SK-N-SH (cell line): ENCODE measurements at regions not wholly inside any gene's neighbourhood (a gene's known extent, or its start where the extent isn't known, plus 50 kb on each side); places are given as distances from the start of the nearest gene placed in this dataset.

Source experiments
- CTCF ChIA-PET: fragments of 300-600, 350-600 bp; formaldehyde crosslinking; extraction: SDS; loops from one replicate; lab custom pipeline; 2021; lab: Yijun Ruan, JAX
- POLR2A ChIA-PET: fragments of 350-600 bp; sonication (Branson Sonifier 250); formaldehyde crosslinking; extraction: SDS; loops from one replicate; lab custom pipeline; 2020; ENCODE audit warnings: antibody characterized with exemption, inconsistent platforms; lab: Yijun Ruan, JAX
- DNase-seq: peaks from one replicate; pipeline ENCODE4 v3.0.0; 2012
- H2AFZ ChIP-seq: fragments of 200-600 bp; sonication (generic); 2 replicates; pipeline ENCODE4 v1.8.1; 2016; ENCODE audit warnings: antibody characterized with exemption, mild to moderate bottlenecking, low read depth
- H3F3A ChIP-seq: fragments of 200-600 bp; sonication (generic); replicated peaks from 2 replicates; pipeline ENCODE3; 2016; ENCODE audit warnings: antibody characterized with exemption, mild to moderate bottlenecking; ENCODE audit not compliant: insufficient read depth
- H3K27ac ChIP-seq, 2 experiments: fragments of 200-500 bp in 1 of 2; fragments of 200-600 bp in 1 of 2; sonication (Bioruptor generic) in 1 of 2; sonication (generic), shearing (Covaris generic) in 1 of 2; 2 replicates each; pipeline versions ENCODE4 v1.5.1 to v1.6.1; 2014 to 2016; ENCODE audit warnings: low read depth in 2 of 2, inconsistent platforms in 1 of 2, low read length in 1 of 2, mild to moderate bottlenecking in 1 of 2, mixed read lengths in 1 of 2
- H3K27me3 ChIP-seq: fragments of 200-600 bp; sonication (generic), shearing (Covaris generic); 2 replicates; pipeline ENCODE4 v1.6.1; 2016; ENCODE audit warnings: mixed run types; ENCODE audit not compliant: insufficient read depth
- H3K36me3 ChIP-seq, 2 experiments: fragments of 200-500 bp in 1 of 2; fragments of 200-600 bp in 1 of 2; sonication (Bioruptor generic) in 1 of 2; sonication (generic) in 1 of 2; replicated peaks in 1 of 2; 2 replicates each; pipeline versions ENCODE3 to v1.5.1; 2014 to 2016; ENCODE audit warnings: low read length in 1 of 2, mild to moderate bottlenecking in 1 of 2; ENCODE audit not compliant: insufficient read depth in 2 of 2, control insufficient read depth in 1 of 2
- H3K4me1 ChIP-seq, 2 experiments: fragments of 200-500 bp in 1 of 2; fragments of 200-600 bp in 1 of 2; sonication (Bioruptor generic) in 1 of 2; sonication (generic), shearing (Covaris generic) in 1 of 2; 2 replicates each; pipeline versions ENCODE4 v1.5.1 to v1.6.1; 2014 to 2016; ENCODE audit warnings: low read depth in 1 of 2, low read length in 1 of 2, mixed run types in 1 of 2; ENCODE audit not compliant: insufficient read depth in 2 of 2, control insufficient read depth in 1 of 2
- H3K4me2 ChIP-seq: fragments of 200-600 bp; sonication (generic), shearing (Covaris generic); 2 replicates; pipeline ENCODE4 v1.6.1; 2017; ENCODE audit warnings: mixed run types
- H3K4me3 ChIP-seq, 2 experiments: fragments of 200-500 bp in 1 of 2; fragments of 200-600 bp in 1 of 2; sonication (Bioruptor generic) in 1 of 2; sonication (generic), shearing (Covaris generic) in 1 of 2; 2 replicates each; pipeline versions ENCODE4 v1.5.1 to v1.8.1; 2014 to 2016; ENCODE audit warnings: low read depth in 2 of 2, inconsistent platforms in 1 of 2, low read length in 1 of 2, mild to moderate bottlenecking in 1 of 2, mixed read lengths in 1 of 2, moderate library complexity in 1 of 2
- H3K79me2 ChIP-seq: fragments of 200-600 bp; sonication (generic); 2 replicates; pipeline ENCODE4 v1.8.1; 2017; ENCODE audit warnings: mild to moderate bottlenecking; ENCODE audit not compliant: insufficient read depth
- H3K9ac ChIP-seq: fragments of 200-600 bp; sonication (generic); 2 replicates; pipeline ENCODE4 v1.6.1; 2017; ENCODE audit warnings: mixed run types
- H3K9me2 ChIP-seq: fragments of 200-600 bp; sonication (generic); 2 replicates; pipeline ENCODE4 v1.6.1; 2017; ENCODE audit warnings: mixed run types
- H3K9me3 ChIP-seq: fragments of 200-600 bp; sonication (generic); 2 replicates; pipeline ENCODE4 v1.6.1; 2017; ENCODE audit warnings: mixed run types, mild to moderate bottlenecking, moderate library complexity
- H4K20me1 ChIP-seq: fragments of 200-600 bp; sonication (generic); 2 replicates; pipeline ENCODE4 v1.6.1; 2017; ENCODE audit warnings: mild to moderate bottlenecking, mixed run types; ENCODE audit not compliant: insufficient read depth
- ELF1 ChIP-seq: IDR thresholded peaks from 2 replicates; pipeline ENCODE4 v1.4.0; 2012
- EP300 ChIP-seq, 2 experiments: IDR thresholded peaks; 2 replicates each; pipeline versions ENCODE4 v1.4.0 to v1.6.1; 2012; ENCODE audit warnings: borderline replicate concordance in 1 of 2, low read depth in 1 of 2, low read length in 1 of 2
- FOSL2 ChIP-seq: IDR thresholded peaks from 2 replicates; pipeline ENCODE4 v1.4.0; 2012; ENCODE audit warnings: low read depth, mild to moderate bottlenecking, moderate library complexity, borderline replicate concordance
- FOXJ3 ChIP-seq: sonication (generic); formaldehyde crosslinking; IDR thresholded peaks from 2 replicates; pipeline ENCODE4 v1.5.1; 2020; ENCODE audit warnings: mild to moderate bottlenecking, missing genetic modification reagents
- GATA2 ChIP-seq: sonication (generic); formaldehyde crosslinking; IDR thresholded peaks from 2 replicates; pipeline ENCODE4 v1.5.0; 2020; ENCODE audit warnings: mild to moderate bottlenecking, missing genetic modification reagents
- IRF3 ChIP-seq: fragments of 150-350 bp; IDR thresholded peaks from 2 replicates; pipeline ENCODE4 v1.6.1; 2016; ENCODE audit warnings: mild to moderate bottlenecking, low read depth, low read length
- TEAD4 ChIP-seq: IDR thresholded peaks from 2 replicates; pipeline ENCODE4 v1.4.0; 2012; ENCODE audit warnings: mild to moderate bottlenecking, borderline replicate concordance; ENCODE audit not compliant: insufficient read depth
- WGBS: methylation state at CpG from one replicate; pipeline ENCODE4 v1.1.6; 2017; ENCODE audit warnings: low lambda C conversion rate; 5-methylcytosine and 5-hydroxymethylcytosine counted together

DNA sequence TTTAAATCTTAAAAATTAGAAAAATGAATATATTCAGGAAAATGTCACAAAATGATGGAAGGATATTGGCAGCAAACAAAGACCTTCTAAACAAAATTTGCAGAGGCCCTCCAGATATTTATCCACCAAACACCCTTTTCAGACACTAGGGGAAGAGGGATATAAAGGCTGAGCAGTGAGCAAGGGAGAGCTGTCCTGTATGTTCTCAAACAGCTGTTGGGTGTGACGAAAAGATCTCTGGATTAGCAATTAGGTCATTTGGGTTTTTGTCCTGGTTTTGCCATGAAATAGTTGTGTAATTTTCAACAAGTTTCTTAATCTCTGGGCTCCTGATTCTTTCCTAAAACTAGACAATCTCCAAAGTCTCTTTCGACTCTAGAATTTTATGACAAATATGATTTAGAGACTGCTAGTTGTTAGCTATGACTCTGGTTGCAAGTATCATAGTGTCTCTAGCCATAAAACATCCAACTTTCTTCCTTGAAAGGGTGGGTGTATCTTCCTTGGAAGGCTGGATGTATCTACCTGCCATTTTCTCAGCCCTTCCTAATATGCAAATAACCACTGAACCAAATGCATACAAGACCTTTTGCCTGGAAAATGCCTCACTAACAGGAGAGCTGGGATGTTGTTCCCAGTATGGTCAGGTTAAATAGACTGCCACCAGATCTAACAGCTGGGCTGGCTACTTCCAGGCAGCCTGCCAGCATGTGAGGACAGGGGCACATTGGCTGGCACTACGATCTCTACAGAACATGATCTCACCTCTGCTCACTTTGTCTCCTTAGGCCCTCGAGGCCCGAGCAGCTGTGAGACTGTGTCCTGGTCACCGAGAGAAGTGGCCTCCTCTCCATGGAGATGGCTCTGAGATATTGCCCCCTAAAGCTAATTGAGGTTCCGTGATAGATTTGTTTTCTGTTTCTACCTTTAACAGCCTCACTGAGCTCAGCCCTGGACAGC, 225.5 kb upstream of the JADE1 start:
- H3K36me3 ChIP-seq, result no peaks in the 10 kb centered on the region
- POLR2A ChIA-PET, result interaction anchor here (1.1 to 1.5 kb wide), 2 partner anchors 31 to 226 kb away, joined by 4 to 8 read pairs; partner anchors contain the start of gene JADE1
- no peaks in the 10 kb centered on the region for H3K9me2 ChIP-seq
- H3K27ac ChIP-seq, result peak overlapping the region in 1 of 2 experiments; percentile 75; a peak in 2 of 4 replicates
- H3K9ac ChIP-seq, result no peak overlapping the region
- peak; percentile 32; the same call in 1 of the 2 replicates for TF ChIP-seq GATA2 (CRISPR knock-in tag)
- TF ChIP-seq FOXJ3 (CRISPR knock-in tag), result no peak
- TF ChIP-seq, all 33 proteins: peak for 1
- Histone ChIP-seq H3K79me2 (no peaks in the 10 kb centered on the region), H3F3A (no peaks in the 10 kb centered on the region), H3K4me3 (no peak overlapping the region), H2AFZ (no peak overlapping the region), H3K27me3 (no peaks in the 10 kb centered on the region), H3K4me2 (no peak overlapping the region), H3K9me3 (no peaks in the 10 kb centered on the region), H4K20me1 (no peaks in the 10 kb centered on the region), H3K4me1 (peaks cover 0 to 6% of the 10 kb centered on the region in 2 experiments; a peak in 2 of 4 replicates)
- DNase-seq, result peak; percentile 61
- CTCF ChIA-PET, result interaction anchor here (0.9 to 5.3 kb wide), 2 partner anchors 9 to 129 kb away, joined by 4 to 24 read pairs; no protein-coding TSS in a partner anchor
- 81% methylated on average over 4 of the region's 7 CpGs for WGBS

DNA sequence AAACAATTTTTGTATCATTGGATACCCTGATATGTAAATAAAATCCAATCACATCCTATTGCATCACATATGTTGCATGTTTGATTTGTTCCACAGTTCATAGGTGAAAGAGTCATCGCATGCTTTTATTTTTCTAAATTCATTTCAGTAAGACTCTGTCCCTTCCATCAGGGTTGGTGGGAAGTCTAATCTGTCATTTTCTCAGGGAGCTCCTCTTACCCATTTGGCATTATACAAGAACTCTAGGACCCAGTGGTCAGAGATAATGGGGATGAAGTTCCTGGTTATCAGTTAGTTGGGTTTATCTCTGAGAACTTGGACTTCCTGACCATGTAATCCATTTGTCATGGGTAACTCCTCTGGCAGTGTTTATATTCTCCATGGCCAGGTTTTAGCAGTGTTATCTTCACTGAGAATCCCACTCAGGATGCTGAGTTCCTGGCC, 227.1 kb upstream of the JADE1 start:
- H3K27ac ChIP-seq, result no peak overlapping the region
- H3K9me3 ChIP-seq, result no peaks in the 10 kb centered on the region
- no peaks in the 10 kb centered on the region for H3K9me2 ChIP-seq
- no peak overlapping the region for H3K9ac ChIP-seq
- H3K4me3 ChIP-seq, result no peak overlapping the region
- H2AFZ ChIP-seq, result no peak overlapping the region
- peaks cover 0 to 6% of the 10 kb centered on the region in 2 experiments; a peak in 2 of 4 replicates for H3K4me1 ChIP-seq
- 97% methylated on average over 1 of the region's 1 CpG for WGBS
- no peaks in the 10 kb centered on the region for H3K36me3 ChIP-seq
- no peaks in the 10 kb centered on the region for H3K79me2 ChIP-seq
- H3K4me2 ChIP-seq, result no peak overlapping the region
- no peaks in the 10 kb centered on the region for H4K20me1 ChIP-seq
- DNase-seq, result no peak
- no peaks in the 10 kb centered on the region for H3K27me3 ChIP-seq
- TF ChIP-seq EP300 (IDR thresholded peaks at IDR 0.05; ENCODE audit: borderline replicate concordance in 1 of 2, low read depth in 1 of 2, low read length in 1 of 2) (no peak), ELF1 (no peak), TEAD4 (no peak), FOSL2 (no peak), IRF3 (no peak)
- H3F3A ChIP-seq, result no peaks in the 10 kb centered on the region
- POLR2A ChIA-PET, result no interaction called here
- CTCF ChIA-PET, result interaction anchor here (0.6 to 5.3 kb wide), 3 partner anchors 8 to 128 kb away, joined by 3 to 24 read pairs (median 3); no protein-coding TSS in a partner anchor
